ENCODE measurements at regions not wholly inside any gene's neighbourhood (a gene's known extent, or its start where the extent isn't known, plus 50 kb on each side); places are given as distances from the start of the nearest gene placed in this dataset.

DNA sequence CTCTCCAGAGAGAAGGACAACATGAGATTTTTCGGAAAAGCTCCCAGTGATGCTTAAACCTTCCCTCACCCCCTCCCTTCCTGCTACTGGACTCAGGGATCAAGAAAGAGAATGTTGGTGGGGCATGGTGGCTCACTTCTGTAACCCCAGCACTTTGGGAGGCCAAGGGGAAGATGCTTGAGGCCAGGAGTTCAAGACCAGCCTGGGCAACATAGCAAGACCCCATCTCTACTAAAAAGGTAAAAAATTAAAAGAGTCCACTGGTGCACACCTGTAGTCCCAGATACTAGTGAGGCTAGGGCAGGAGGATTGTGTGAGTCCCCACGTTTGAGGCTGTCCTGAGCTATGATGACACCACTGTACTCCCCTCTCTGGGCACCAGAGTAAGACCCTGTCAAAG is 162.9 kb upstream of the RAB4A start:
- DNase-seq (ENCODE audit: low read depth, low spot score) = no peak

- DNase-seq (ENCODE audit: low read depth, low spot score) = peak; percentile 41
Observed at GRCh38 chr1:229108598-229109201, 162.2 kb upstream of the RAB4A start.

GRCh38 chr1:229109320-229109761 is 161.6 kb upstream of the RAB4A start:
- DNase-seq (ENCODE audit: low read depth, low spot score) = no peak

- DNase-seq (ENCODE audit: low read depth, low spot score) = no peak
Observed at GRCh38 chr1:229110986-229111385, 159.9 kb upstream of the RAB4A start.

DNA sequence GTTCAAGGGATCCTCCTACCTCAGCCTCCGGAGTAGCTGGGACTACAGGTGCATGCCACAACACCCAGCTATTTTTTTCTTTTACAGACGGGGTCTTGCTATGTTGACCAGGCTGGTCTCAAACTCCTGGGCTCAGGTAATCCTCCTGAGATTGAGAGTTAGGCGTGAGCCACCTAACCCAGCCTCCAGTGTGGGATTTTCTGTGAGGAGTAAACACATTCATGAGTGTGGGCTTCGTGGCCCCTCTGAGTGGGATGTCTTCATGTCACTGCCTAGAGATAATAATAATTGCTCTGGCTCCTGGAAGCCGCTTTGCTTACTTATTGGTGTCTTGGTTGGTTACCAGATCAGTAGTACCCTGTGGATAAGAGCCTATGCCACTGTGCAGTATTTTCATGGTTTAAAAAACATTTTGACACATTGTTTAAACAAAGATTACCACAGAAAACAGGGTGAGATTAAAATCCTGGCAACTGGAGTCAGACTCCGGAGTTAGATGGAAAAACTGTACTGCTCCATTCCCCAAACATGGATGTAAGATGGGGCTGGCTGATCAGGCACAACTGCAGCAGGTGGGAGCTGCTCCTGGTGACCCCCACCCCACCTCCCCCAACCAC is 159.1 kb upstream of the RAB4A start:
- DNase-seq (ENCODE audit: low read depth, low spot score) = no peak

DNA sequence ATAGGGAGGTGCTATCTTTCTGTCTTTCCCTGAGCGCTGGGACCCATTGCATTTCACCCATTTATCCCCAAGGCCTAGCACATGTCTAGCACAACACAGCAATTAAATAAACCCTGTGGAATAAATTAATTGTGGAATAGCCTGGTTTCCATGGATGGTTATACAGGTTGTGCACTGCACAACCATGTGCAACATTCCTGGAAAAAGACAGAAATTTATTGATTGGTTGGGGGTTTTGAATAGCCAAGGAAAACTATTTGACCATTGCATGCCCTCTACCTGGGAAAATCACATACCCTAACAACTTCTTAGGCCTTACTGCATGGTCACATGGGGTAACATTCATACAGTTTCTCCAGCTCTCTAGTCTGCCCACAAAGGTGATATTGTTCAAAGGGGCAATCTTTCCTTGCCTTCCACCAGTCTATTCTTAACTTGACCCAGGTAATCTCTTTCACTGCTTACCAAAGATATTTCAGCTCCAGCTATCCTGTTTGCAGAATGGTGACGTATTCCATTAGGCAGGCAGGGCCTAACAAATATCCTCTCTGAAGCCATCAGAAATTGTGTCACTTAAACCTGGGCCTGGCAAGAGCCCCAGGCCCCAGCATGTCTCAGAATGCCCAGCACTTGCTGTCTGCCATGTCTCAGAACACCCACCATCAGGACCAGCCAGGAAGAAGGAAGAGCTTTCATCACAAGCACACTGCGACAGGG is 157.9 kb upstream of the RAB4A start:
- DNase-seq (ENCODE audit: low read depth, low spot score) = no peak

GRCh38 chr1:229114315-229114714 is 156.6 kb upstream of the RAB4A start:
- DNase-seq (ENCODE audit: low read depth, low spot score) = no peak

DNA sequence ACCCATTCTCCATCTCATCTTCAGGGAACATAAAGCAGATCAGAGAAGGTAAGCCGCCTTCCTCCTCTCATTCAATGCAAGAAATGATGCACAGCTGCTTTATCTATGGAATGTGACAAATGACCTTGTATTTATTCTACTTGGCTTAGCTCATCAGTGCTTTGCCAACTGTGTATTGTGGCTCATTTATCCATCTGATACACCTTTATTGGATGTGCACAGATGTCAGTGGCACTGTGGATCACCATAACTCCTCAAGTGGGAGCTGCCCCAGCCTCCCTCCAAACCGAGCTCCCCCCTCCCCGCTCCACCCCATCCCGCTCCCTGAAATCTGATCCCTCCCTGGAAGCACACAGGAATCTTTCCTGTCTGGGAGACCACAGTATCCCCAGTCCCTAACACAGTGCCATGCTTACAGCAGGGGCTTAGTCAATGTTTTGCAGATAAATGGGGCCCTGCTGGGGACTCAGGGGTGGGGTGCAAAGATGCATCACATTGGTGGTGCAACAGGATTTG is 156.0 kb upstream of the RAB4A start:
- no peak for DNase-seq (ENCODE audit: low read depth, low spot score)

DNA sequence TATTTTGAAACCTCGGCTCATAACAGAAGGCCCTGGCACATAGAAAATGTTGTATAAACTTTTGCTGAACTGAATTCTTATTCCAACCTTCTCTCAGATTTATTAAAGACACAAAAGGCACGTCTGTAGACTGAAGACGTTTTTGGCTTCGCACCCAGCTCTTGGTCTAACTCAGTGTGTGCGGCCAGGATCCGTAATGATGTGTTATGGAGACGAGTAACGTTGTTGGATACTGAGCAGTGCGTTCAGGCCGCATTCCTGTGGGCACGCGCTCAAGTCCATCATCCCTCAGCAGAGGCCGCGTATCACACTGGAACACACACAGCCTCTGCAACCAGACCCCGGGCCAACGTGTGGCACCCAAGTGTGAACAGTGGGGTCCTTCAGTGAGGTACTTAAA is 154.8 kb upstream of the RAB4A start:
- DNase-seq (ENCODE audit: low read depth, low spot score) = no peak

DNA sequence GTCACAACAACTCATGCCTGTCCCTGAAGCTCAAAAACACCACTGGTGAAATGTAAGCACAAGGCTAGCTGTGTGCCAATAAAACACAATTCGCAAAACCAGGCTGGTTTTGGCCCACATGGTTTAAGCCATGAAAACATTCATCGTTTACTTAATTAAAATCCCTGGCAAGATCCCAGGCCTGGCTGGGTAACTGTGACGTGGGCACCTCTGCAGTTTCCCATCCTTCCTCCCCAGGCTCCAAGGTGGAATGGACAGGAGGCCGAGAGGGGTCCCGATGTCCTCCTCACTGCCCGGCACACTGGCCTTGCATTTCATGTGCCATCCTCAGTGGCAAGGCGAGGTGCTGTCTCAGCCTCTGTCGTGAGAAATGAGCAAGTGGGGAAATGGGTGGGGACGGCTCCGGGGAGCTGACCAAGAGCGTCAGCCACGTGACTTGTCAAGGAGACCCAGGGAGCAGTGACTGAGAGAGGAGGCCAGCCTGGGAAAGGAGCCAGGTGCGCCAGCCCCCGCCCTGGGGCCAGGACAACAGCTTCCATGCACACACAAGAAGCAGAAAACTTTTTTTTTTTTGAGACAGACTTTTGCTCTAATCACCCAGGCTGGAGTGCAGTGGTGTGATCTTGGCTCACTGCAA is 153.1 kb upstream of the RAB4A start:
- peak; percentile 63 for DNase-seq (ENCODE audit: low read depth, low spot score)

DNA sequence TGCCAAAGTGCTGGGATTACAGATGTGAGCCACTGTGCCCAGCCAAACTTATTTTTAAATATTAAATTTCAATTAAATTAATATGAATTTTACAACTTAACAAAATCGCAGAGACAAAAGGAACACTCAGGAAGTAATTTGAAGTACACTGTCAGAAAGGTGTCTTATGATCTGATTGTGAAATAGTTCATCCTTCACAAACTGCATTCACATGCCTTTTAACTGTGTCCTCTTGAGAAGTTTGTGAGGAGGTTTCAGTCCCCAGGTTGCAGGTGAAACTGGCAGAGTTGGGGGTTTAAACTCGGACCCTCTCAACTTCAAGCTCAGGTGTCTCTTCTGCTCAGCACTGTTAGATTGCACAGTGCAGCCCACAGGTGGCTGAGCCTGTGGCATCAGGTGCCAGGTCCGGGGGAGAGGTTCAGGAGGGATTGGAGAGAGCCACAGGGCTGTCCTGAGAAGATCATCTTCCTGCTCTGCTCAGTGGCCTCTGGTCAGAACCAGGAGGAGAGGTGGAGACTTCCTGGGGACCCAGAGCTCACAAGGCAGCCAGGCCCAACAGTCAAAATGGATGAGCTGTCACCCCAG is 152.3 kb upstream of the RAB4A start:
- no peak for DNase-seq (ENCODE audit: low read depth, low spot score)

DNA sequence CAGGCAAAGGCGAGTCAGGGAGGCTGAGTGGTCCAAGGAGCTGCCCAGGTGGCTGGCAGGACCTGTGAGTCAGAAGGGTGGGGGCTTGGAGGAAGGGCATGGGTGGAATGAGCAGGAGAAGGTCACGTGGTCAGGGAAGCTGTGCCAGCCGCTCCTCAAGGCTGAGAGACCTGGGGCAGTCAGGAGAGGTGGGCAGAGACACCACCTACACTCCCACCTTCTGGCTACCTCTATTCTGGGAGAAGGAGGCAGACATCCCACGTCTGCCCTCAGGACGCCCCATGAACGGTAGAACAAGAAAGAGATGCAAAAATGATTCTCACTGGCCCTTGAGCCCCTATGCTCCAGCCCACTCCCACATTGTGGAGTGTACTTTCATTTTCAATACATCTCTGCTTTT is 151.8 kb upstream of the RAB4A start:
- no peak for DNase-seq (ENCODE audit: low read depth, low spot score)

DNA sequence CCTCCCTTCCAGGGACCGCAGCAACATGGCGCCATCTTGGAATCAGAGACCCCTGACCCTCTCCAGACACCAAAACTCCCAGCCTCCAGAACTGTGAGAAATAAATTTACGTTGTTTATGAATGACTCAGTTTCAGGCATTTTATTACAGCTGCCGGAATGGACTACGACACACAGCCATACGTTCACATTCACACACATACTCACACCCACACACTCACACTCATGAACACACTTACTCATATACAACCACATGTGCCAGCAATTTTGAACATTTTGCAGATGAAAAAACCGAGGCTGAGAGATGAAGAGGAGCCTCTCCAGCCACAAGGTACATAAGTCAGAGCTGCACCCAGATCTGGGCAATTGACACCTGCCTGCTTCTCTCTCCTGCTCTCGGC is 151.0 kb upstream of the RAB4A start:
- DNase-seq (ENCODE audit: low read depth, low spot score) = no peak

DNA sequence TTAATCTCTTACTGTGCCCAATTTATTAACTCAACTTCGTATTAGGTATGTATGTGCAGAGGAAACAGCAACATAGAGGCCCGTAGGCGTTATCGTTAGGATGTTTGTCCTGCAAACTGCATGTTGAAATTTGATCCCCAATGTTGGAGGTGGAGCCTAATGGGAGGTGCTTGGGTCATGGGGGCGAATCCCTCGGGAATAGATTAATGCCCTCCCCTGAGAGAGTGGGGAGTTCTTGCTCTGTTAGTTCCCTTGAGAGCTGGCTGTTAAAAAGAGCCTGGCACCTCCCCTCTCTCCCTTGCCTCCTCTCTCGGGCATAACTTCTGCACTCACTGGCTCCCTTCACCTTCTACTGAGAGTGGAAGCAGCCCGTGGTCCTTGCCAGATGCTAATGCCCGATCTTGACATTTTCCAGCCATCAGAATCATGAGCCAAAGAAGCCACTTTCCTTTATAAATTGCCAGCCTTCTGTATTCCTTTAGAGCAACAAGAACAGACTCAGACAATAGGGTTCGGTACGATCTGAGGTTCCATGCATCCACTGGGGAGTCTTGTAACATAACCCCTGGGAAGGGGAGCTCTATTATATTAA is 149.0 kb upstream of the RAB4A start:
- peak; percentile 35 for DNase-seq (ENCODE audit: low read depth, low spot score)

GRCh38 chr1:229122606-229123005 is 148.3 kb upstream of the RAB4A start:
- no peak for DNase-seq (ENCODE audit: low read depth, low spot score)

GRCh38 chr1:229124116-229124515 is 146.8 kb upstream of the RAB4A start:
- no peak for DNase-seq (ENCODE audit: low read depth, low spot score)

DNA sequence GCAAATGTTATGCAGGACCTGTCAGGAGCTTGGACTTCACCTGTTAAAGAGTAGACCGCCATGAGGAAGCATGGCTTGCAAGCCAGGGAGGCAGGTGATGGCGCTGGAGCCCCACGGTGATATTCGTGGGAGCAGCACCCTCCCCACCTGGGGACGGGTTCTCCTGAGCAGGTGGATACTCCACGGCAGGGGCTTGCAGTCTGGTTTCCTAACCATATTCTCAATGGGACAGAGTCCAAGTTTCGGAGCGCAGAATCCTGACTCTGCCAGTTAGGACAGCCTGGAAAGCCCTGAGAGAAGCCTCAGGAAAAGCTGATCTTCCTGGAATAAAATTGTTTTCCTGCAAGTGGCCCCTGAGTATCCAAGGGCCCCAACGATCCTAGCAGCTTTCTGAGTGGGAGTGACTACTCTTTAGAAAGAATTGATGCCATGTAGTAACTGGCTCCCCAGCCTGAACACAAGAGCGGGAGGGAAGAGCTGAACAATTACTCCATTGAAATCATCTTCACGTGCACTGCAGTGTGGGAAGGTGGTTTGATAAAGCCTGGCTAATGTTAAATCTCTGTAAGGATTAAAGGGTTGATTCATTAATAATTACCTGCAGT is 146.3 kb upstream of the RAB4A start:
- no peak for DNase-seq (ENCODE audit: low read depth, low spot score)

- no peak for DNase-seq (ENCODE audit: low read depth, low spot score)
Observed at GRCh38 chr1:229127301-229127700, 143.6 kb upstream of the RAB4A start.

GRCh38 chr1:229128066-229128608 is 142.8 kb upstream of the RAB4A start:
- no peak for DNase-seq (ENCODE audit: low read depth, low spot score)

- peak; percentile 36 for DNase-seq (ENCODE audit: low read depth, low spot score)
Observed at GRCh38 chr1:229129301-229130027, 141.4 kb upstream of the RAB4A start.

Measured in ELF-1 (cell line).